Activated CD4-positive, alpha-beta T cell treated with anti-CD3 and anti-CD28 coated beads, Interleukin-2, amount 50 U/mL, for 24 hours (primary cell): ENCODE measurements at regions not wholly inside any gene's neighbourhood (a gene's known extent, or its start where the extent isn't known, plus 50 kb on each side); places are given as distances from the start of the nearest gene placed in this dataset.

ENCODE experiments used
- DNase-seq, 2 donors: peaks; one replicate each; pipeline ENCODE4 v3.0.0-alpha.2; 2020; ENCODE audit warnings: low read depth in 1 of 2, low spot score in 1 of 2

GRCh38 chr18:11237484-11237883, 88.1 kb upstream of the PIEZO2 start:
- no peak for DNase-seq

GRCh38 chr18:11237066-11237465, 87.7 kb upstream of the PIEZO2 start:
- no peak for DNase-seq

DNA sequence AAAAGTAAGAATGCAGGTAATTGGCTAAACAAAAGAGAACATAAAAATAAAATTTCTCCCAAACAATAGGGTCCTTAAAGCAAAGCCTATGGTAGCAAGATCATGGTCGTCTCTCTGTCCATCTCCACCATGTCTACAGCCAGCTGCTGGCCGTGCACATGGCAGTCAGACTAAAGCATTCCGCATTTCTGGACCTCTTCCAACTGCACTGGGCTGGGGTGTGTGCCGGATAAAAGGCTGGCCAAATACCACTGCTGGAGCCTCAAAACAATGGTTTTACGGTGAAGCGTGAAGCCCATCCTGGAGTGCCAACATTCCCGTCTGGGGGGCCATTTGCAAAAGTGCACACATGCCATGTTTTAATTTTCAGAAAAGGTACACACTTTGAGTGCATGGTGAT, 74.8 kb upstream of the PIEZO2 start:
- DNase-seq: no peak

DNA sequence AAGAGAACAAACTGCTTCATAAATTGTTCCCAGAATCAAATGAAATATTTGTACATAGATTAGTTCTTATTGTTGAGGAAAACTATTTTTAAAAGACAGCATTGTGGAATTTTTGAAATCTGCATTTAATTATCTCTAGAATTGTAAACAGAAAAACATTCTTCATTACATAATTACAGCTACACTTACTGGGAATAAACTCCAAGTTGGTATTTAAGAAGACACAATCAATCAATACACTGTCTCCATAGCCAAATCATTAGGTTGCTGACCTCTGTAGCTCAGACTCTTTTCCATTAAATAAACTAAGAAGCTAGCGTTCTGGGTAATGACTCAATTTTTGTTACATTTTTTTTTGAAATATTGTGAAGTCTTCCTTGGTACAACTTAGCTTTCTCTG, 70.2 kb upstream of the PIEZO2 start:
- no peak for DNase-seq

DNA sequence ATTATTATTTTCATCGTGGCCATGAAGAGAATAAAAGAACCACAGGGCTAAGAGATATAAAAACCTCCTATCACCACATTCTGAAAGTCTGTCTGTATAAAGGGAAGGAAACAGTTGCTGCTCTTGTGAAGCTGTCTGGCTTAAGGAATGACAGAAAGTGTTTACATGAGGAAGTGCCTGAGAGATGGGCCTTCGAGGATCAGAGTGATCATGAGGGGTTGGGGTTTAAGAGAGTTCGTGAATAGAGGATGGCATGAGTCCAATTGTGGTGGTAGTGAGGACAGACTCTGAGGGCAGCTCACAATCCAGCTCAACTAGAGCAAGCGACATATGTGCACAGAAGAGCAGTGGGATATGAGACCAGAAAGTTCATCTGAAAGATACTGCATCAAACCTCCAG, 65.8 kb upstream of the PIEZO2 start:
- no peak for DNase-seq

DNA sequence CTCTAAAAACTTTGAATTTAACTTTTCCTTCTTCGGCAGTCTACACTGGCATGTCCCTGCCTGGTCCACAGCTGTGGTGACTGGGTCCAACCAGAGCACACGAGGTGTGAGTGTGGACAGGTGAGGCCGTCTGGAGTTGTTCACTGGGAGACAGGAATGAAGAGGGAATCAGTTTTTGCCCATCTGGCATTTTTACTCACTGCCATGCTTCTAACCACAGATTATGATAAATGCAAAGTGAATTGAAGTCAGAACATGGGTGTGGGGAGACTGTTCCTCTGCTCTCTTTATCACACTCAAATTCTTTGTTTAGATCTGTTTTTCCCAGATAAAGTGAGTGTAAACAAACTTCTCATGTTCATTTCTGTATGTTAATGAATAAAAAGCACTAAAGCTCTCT, 54.7 kb upstream of the PIEZO2 start:
- no peak for DNase-seq

GRCh38 chr18:11199477-11199876, 50.1 kb upstream of the PIEZO2 start:
- DNase-seq: no peak
